ENCODE measurements at regions not wholly inside any gene's neighbourhood (a gene's known extent, or its start where the extent isn't known, plus 50 kb on each side); places are given as distances from the start of the nearest gene placed in this dataset.

GRCh38 chr6:148225871-148226270, 116.8 kb upstream of the SASH1 start:
- Histone ChIP-seq H3K4me2 (ENCODE audit: low read length) (no peak overlapping the region), H3K27me3 (ENCODE audit: insufficient read depth, low read length) (no peaks in the 10 kb centered on the region; the same call in 1 of the 2 replicates), H3K79me2 (ENCODE audit: insufficient read depth, low read length) (no peaks in the 10 kb centered on the region), H3F3A (ENCODE audit: insufficient read depth, low read length) (no peaks in the 10 kb centered on the region), H3K4me3 (ENCODE audit: low read depth, low read length, poor library complexity, severe bottlenecking) (no peak overlapping the region), H3K9ac (ENCODE audit: low read length) (no peak overlapping the region), H3K27ac (ENCODE audit: low read depth, low read length, poor library complexity, severe bottlenecking) (no peak overlapping the region), H3K36me3 (ENCODE audit: insufficient read depth, low read length) (no peaks in the 10 kb centered on the region), H3K4me1 (ENCODE audit: insufficient read depth, low read length, severe bottlenecking) (no peaks in the 10 kb centered on the region), H2AFZ (ENCODE audit: low read length) (no peak overlapping the region), H4K20me1 (ENCODE audit: insufficient read depth, low read length) (no peaks in the 10 kb centered on the region), H3K9me2 (ENCODE audit: low read depth, low read length) (no peaks in the 10 kb centered on the region), H3K9me3 (ENCODE audit: low read length) (no peaks in the 10 kb centered on the region)
- TF ChIP-seq CTCF (IDR thresholded peaks at IDR 0.05; ENCODE audit: low read length), result no peak

GRCh38 chr6:148226284-148226683, 116.4 kb upstream of the SASH1 start:
- no peaks in the 10 kb centered on the region for H3K9me3 ChIP-seq (ENCODE audit: low read length)
- no peaks in the 10 kb centered on the region for H3K9me2 ChIP-seq (ENCODE audit: low read depth, low read length)
- H4K20me1 ChIP-seq (ENCODE audit: insufficient read depth, low read length), result no peaks in the 10 kb centered on the region
- no peak overlapping the region for H3K4me3 ChIP-seq (ENCODE audit: low read depth, low read length, poor library complexity, severe bottlenecking)
- no peak overlapping the region for H3K9ac ChIP-seq (ENCODE audit: low read length)
- no peaks in the 10 kb centered on the region for H3K79me2 ChIP-seq (ENCODE audit: insufficient read depth, low read length)
- TF ChIP-seq EZH2 (IDR thresholded peaks at IDR 0.05; ENCODE audit: borderline replicate concordance, low read length) (no peak), CTCF (IDR thresholded peaks at IDR 0.05; ENCODE audit: low read length) (no peak)
- H3F3A ChIP-seq (ENCODE audit: insufficient read depth, low read length), result no peaks in the 10 kb centered on the region
- H3K4me2 ChIP-seq (ENCODE audit: low read length), result no peak overlapping the region
- H3K36me3 ChIP-seq (ENCODE audit: insufficient read depth, low read length), result no peaks in the 10 kb centered on the region
- H3K4me1 ChIP-seq (ENCODE audit: insufficient read depth, low read length, severe bottlenecking), result no peaks in the 10 kb centered on the region
- no peak overlapping the region for H2AFZ ChIP-seq (ENCODE audit: low read length)
- no peak overlapping the region for H3K27ac ChIP-seq (ENCODE audit: low read depth, low read length, poor library complexity, severe bottlenecking)
- no peaks in the 10 kb centered on the region; the same call in 1 of the 2 replicates for H3K27me3 ChIP-seq (ENCODE audit: insufficient read depth, low read length)

- no peaks in the 10 kb centered on the region for H4K20me1 ChIP-seq (ENCODE audit: insufficient read depth, low read length)
- H3K9ac ChIP-seq (ENCODE audit: low read length), result no peak overlapping the region
- no peaks in the 10 kb centered on the region for H3K79me2 ChIP-seq (ENCODE audit: insufficient read depth, low read length)
- H3K9me3 ChIP-seq (ENCODE audit: low read length), result no peaks in the 10 kb centered on the region
- H3K9me2 ChIP-seq (ENCODE audit: low read depth, low read length), result no peaks in the 10 kb centered on the region
- H3F3A ChIP-seq (ENCODE audit: insufficient read depth, low read length), result no peaks in the 10 kb centered on the region
- H3K36me3 ChIP-seq (ENCODE audit: insufficient read depth, low read length), result no peaks in the 10 kb centered on the region
- H3K4me1 ChIP-seq (ENCODE audit: insufficient read depth, low read length, severe bottlenecking), result no peaks in the 10 kb centered on the region
- H3K27me3 ChIP-seq (ENCODE audit: insufficient read depth, low read length), result no peaks in the 10 kb centered on the region
- no peak overlapping the region for H3K4me3 ChIP-seq (ENCODE audit: low read depth, low read length, poor library complexity, severe bottlenecking)
- H2AFZ ChIP-seq (ENCODE audit: low read length), result no peak overlapping the region
- no peak overlapping the region for H3K4me2 ChIP-seq (ENCODE audit: low read length)
- no peak for TF ChIP-seq CTCF (IDR thresholded peaks at IDR 0.05; ENCODE audit: low read length)
- TF ChIP-seq EZH2 (IDR thresholded peaks at IDR 0.05; ENCODE audit: borderline replicate concordance, low read length), result no peak
- no peak overlapping the region for H3K27ac ChIP-seq (ENCODE audit: low read depth, low read length, poor library complexity, severe bottlenecking)
Observed at GRCh38 chr6:148231572-148231971, 111.1 kb upstream of the SASH1 start.

Data from OCI-LY1 (cell line).